HCT116 (cell line): ENCODE measurements at regions not wholly inside any gene's neighbourhood (a gene's known extent, or its start where the extent isn't known, plus 50 kb on each side); places are given as distances from the start of the nearest gene placed in this dataset.

Source experiments
- ATAC-seq: fragments of 200-7000 bp; cut with Tn5 transposase; 2 replicates; pipeline ENCODE4 v1.9.1; 2020; ENCODE audit warnings: mild to moderate bottlenecking, moderate library complexity
- BruUV-seq: library from RNA; stranded (reverse); fragments of 400-500 nt; replicated peaks from 2 replicates; lab custom pipeline; 2021; lab: Mats Ljungman, UMichigan
- CTCF ChIA-PET: fragments of 300-600 bp; sonication (Branson Sonifier 250); formaldehyde crosslinking; loops from one replicate; lab custom pipeline; 2021; ENCODE audit warnings: antibody characterized with exemption; lab: Charles Lee
- POLR2A ChIA-PET: fragments of 300-600, 350-600 bp; sonication (Branson Sonifier 250); formaldehyde crosslinking; loops from one replicate; lab custom pipeline; 2021; ENCODE audit warnings: antibody characterized with exemption; lab: Charles Lee
- RAD21 ChIA-PET, 2 experiments: fragments of 300-600 bp; sonication (Branson Sonifier 250); formaldehyde crosslinking; loops; one replicate each; lab custom pipeline; 2023; ENCODE audit warnings: low total read pairs in 2 of 2; ENCODE audit not compliant: uncharacterized antibody in 2 of 2, unreplicated experiment in 2 of 2, low non-redundant PET in 1 of 2; lab: Charles Lee
- DNase-seq: peaks from one replicate; pipeline ENCODE4 v3.0.0-alpha.2; 2010; ENCODE audit warnings: low read depth, low spot score
- H2AFZ ChIP-seq: fragments of 200-600 bp; shearing (Covaris generic), sonication (generic); 2 replicates; pipeline ENCODE4 v1.6.1; 2017; ENCODE audit warnings: low read depth, mixed run types, mixed read lengths, antibody characterized with exemption, low read length; ENCODE audit not compliant: poor library complexity, severe bottlenecking
- H3K27ac ChIP-seq: 2 replicates; pipeline ENCODE4 v1.5.1; 2012; ENCODE audit warnings: low read depth, low read length
- H3K27me3 ChIP-seq: fragments of 200-600 bp; sonication (generic); 2 replicates; pipeline ENCODE4 v1.6.1; 2016; ENCODE audit warnings: mixed run types, low read length, mixed read lengths; ENCODE audit not compliant: insufficient read depth
- H3K36me3 ChIP-seq, 2 experiments: fragments of 200-500 bp in 1 of 2; fragments of 200-600 bp in 1 of 2; sonication (Bioruptor generic) in 1 of 2; sonication (generic) in 1 of 2; 2 replicates each; pipeline versions ENCODE4 v1.5.1 to v1.6.1; 2014 to 2016; ENCODE audit warnings: low read length in 2 of 2, inconsistent platforms in 1 of 2, mixed read lengths in 1 of 2, mixed run types in 1 of 2; ENCODE audit not compliant: insufficient read depth in 2 of 2, control insufficient read depth in 1 of 2
- H3K4me1 ChIP-seq, 2 experiments: fragments of 200-600 bp in 1 of 2; sonication (generic) in 1 of 2; 2 replicates each; pipeline versions ENCODE4 v1.5.1 to v1.6.1; 2012 to 2017; ENCODE audit warnings: low read length in 2 of 2, inconsistent platforms in 1 of 2, mild to moderate bottlenecking in 1 of 2, mixed read lengths in 1 of 2, mixed run types in 1 of 2, moderate library complexity in 1 of 2; ENCODE audit not compliant: insufficient read depth in 2 of 2, control insufficient read depth in 1 of 2
- H3K4me2 ChIP-seq: fragments of 200-600 bp; sonication (generic); 2 replicates; pipeline ENCODE4 v1.6.1; 2017; ENCODE audit warnings: mixed run types, low read length, mixed read lengths
- H3K4me3 ChIP-seq, 2 experiments: fragments of 200-600 bp in 1 of 2; sonication (generic) in 1 of 2; replicated peaks in 1 of 2; 2 replicates each; pipeline ENCODE4 v1.5.1; 2011 to 2016; ENCODE audit warnings: low read length in 2 of 2, control low read depth in 1 of 2, low read depth in 1 of 2, mild to moderate bottlenecking in 1 of 2, mixed read lengths in 1 of 2, mixed run types in 1 of 2
- H3K79me2 ChIP-seq: fragments of 200-600 bp; sonication (generic); 2 replicates; pipeline ENCODE4 v1.6.1; 2017; ENCODE audit warnings: mild to moderate bottlenecking, mixed run types, low read length, moderate library complexity, mixed read lengths; ENCODE audit not compliant: insufficient read depth
- H3K9ac ChIP-seq: fragments of 200-600 bp; sonication (generic); 2 replicates; pipeline ENCODE4 v1.6.1; 2016; ENCODE audit warnings: low read length, mixed read lengths
- H3K9me2 ChIP-seq: fragments of 200-600 bp; sonication (generic), shearing (Covaris generic); 2 replicates; pipeline ENCODE4 v1.6.1; 2017; ENCODE audit warnings: mixed run types, mild to moderate bottlenecking, moderate library complexity; ENCODE audit not compliant: insufficient read depth
- H3K9me3 ChIP-seq, 2 experiments: fragments of 200-500 bp in 1 of 2; fragments of 200-600 bp in 1 of 2; sonication (Bioruptor generic) in 1 of 2; sonication (generic) in 1 of 2; 2 replicates each; pipeline ENCODE4 v1.6.1; 2014 to 2017; ENCODE audit warnings: low read length in 2 of 2, mixed read lengths in 2 of 2, inconsistent platforms in 1 of 2, low read depth in 1 of 2, mild to moderate bottlenecking in 1 of 2, mixed run types in 1 of 2, moderate library complexity in 1 of 2; ENCODE audit not compliant: control insufficient read depth in 1 of 2, insufficient read depth in 1 of 2
- H4K20me1 ChIP-seq: fragments of 200-600 bp; sonication (generic), shearing (Covaris generic); 2 replicates; pipeline ENCODE4 v1.6.1; 2017; ENCODE audit warnings: mixed run types, mild to moderate bottlenecking, moderate library complexity; ENCODE audit not compliant: insufficient read depth
- ATF3 ChIP-seq: IDR thresholded peaks from 2 replicates; pipeline ENCODE4 v1.6.1; 2012
- CEBPB ChIP-seq: IDR thresholded peaks from 2 replicates; pipeline ENCODE4 v1.6.1; 2012; ENCODE audit warnings: low read depth
- EGR1 ChIP-seq: IDR thresholded peaks from 2 replicates; pipeline ENCODE4 v1.6.1; 2012; ENCODE audit warnings: low read depth
- EZH2 ChIP-seq: fragments of 200-600 bp; sonication (generic); IDR thresholded peaks from 2 replicates; pipeline ENCODE4 v1.6.1; 2017; ENCODE audit warnings: antibody characterized with exemption, mixed run types
- EZH2phosphoT487 ChIP-seq: fragments of 200-600 bp; IDR thresholded peaks from 2 replicates; pipeline ENCODE4 v1.6.1; 2018; ENCODE audit warnings: antibody characterized with exemption, borderline replicate concordance
- FOSL1 ChIP-seq: IDR thresholded peaks from 2 replicates; pipeline ENCODE4 v1.6.1; 2012; ENCODE audit warnings: low read depth
- POLR2A ChIP-seq: IDR thresholded peaks from 2 replicates; pipeline ENCODE4 v1.7.0; 2011; ENCODE audit warnings: borderline replicate concordance; ENCODE audit not compliant: insufficient read depth, insufficient read length; ENCODE audit errors: extremely low read depth
- POLR2AphosphoS5 ChIP-seq: IDR thresholded peaks from 2 replicates; pipeline ENCODE4 v1.6.1; 2011; ENCODE audit warnings: mild to moderate bottlenecking, low read depth, low read length, moderate library complexity
- RAD21 ChIP-seq: IDR thresholded peaks from 2 replicates; pipeline ENCODE4 v1.6.1; 2012; ENCODE audit warnings: low read depth, mild to moderate bottlenecking
- SIN3A ChIP-seq: IDR thresholded peaks from 2 replicates; pipeline ENCODE4 v1.6.1; 2012; ENCODE audit warnings: low read depth
- SP1 ChIP-seq: IDR thresholded peaks from 2 replicates; pipeline ENCODE4 v1.6.1; 2012; ENCODE audit warnings: low read depth
- SRF ChIP-seq: IDR thresholded peaks from 2 replicates; pipeline ENCODE4 v1.6.1; 2012; ENCODE audit warnings: low read depth
- TCF7L2 ChIP-seq: IDR thresholded peaks from 2 replicates; pipeline ENCODE4 v1.7.0; 2011; ENCODE audit warnings: borderline replicate concordance, inconsistent platforms; ENCODE audit not compliant: insufficient read depth, insufficient read length; ENCODE audit errors: extremely low read depth
- YY1 ChIP-seq: IDR thresholded peaks from 2 replicates; pipeline ENCODE4 v1.6.1; 2011; ENCODE audit warnings: low read length, low read depth, moderate library complexity, mild to moderate bottlenecking; ENCODE audit not compliant: insufficient replicate concordance; ENCODE audit errors: extremely low read depth
- ZFX ChIP-seq: fragments of 450-650 bp; IDR thresholded peaks from 2 replicates; pipeline ENCODE4 v1.6.1; 2017
- ZNF274 ChIP-seq: fragments of 200-500 bp; sonication (Bioruptor generic); IDR thresholded peaks from 2 replicates; pipeline ENCODE4 v1.6.1; 2014; ENCODE audit warnings: mild to moderate bottlenecking, low read depth, low read length, inconsistent platforms
- intact Hi-C: fragments of 100-400 bp; cut with micrococcal nuclease; formaldehyde crosslinking; loops from 2 replicates; pipeline ENCODE4 v1.10.0; 2022
- TF ChIP-seq, protein P1 (sequence below), 3 experiments: fragments of 200-600 bp in 1 of 3; sonication (generic) in 1 of 3; IDR thresholded peaks in 2 of 3; conservative IDR thresholded peaks in 1 of 3; 2 replicates each; pipeline ENCODE4 v1.5.1; 2012 to 2017; ENCODE audit warnings: low read depth in 2 of 3, low read length in 2 of 3, antibody characterized with exemption in 1 of 3, borderline replicate concordance in 1 of 3, control low read depth in 1 of 3, mild to moderate bottlenecking in 1 of 3, mixed read lengths in 1 of 3, mixed run types in 1 of 3, moderate library complexity in 1 of 3; ENCODE audit not compliant: insufficient read depth in 1 of 3

DNA sequence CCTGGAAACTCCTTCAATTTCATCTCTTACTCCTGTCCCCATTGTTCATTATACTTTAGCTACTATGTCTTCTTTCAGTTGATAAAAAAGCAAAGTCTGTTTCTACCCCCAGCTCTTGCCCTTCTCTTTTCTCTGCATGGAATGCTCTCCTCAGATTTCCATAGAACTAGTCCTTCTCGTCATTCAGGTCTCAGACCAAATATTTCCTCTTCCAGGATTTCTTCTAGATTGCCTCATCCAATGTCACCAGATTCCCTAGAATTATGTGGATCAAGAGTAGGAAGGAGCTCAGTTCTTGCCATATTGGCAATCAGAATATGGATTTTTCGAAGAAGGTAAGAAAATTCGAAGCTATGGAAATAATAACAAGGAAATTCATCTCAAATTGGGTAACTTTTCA is 176.1 kb downstream of the GABRG2 start:
- no peaks in the 10 kb centered on the region for H3K9me2 ChIP-seq
- H3K4me2 ChIP-seq = no peak overlapping the region
- no peak overlapping the region for H3K9ac ChIP-seq
- intact Hi-C loops = no loop called here
- H3K4me1 ChIP-seq = no peaks in the 10 kb centered on the region
- no peak overlapping the region for H3K27ac ChIP-seq
- DNase-seq (no peak), ATAC-seq (no peak)
- no peak overlapping the region for H2AFZ ChIP-seq
- CTCF ChIA-PET = no interaction called here
- RAD21 ChIA-PET = no interaction called here
- H3K9me3 ChIP-seq = no peaks in the 10 kb centered on the region; a peak in 1 of 4 replicates
- H3K27me3 ChIP-seq = no peaks in the 10 kb centered on the region
- POLR2A ChIA-PET = no interaction called here
- no peaks in the 10 kb centered on the region for H3K36me3 ChIP-seq
- no peaks in the 10 kb centered on the region for H3K79me2 ChIP-seq
- no peak overlapping the region for H3K4me3 ChIP-seq
- TF ChIP-seq, protein P1, sequence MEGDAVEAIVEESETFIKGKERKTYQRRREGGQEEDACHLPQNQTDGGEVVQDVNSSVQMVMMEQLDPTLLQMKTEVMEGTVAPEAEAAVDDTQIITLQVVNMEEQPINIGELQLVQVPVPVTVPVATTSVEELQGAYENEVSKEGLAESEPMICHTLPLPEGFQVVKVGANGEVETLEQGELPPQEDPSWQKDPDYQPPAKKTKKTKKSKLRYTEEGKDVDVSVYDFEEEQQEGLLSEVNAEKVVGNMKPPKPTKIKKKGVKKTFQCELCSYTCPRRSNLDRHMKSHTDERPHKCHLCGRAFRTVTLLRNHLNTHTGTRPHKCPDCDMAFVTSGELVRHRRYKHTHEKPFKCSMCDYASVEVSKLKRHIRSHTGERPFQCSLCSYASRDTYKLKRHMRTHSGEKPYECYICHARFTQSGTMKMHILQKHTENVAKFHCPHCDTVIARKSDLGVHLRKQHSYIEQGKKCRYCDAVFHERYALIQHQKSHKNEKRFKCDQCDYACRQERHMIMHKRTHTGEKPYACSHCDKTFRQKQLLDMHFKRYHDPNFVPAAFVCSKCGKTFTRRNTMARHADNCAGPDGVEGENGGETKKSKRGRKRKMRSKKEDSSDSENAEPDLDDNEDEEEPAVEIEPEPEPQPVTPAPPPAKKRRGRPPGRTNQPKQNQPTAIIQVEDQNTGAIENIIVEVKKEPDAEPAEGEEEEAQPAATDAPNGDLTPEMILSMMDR (IDR thresholded peaks at IDR 0.05 in 2 of 3, conservative IDR thresholded peaks at IDR 0.05 in 1 of 3; ENCODE audit: borderline replicate concordance in 1 of 3, insufficient read depth in 1 of 3, low read depth in 2 of 3, low read length in 2 of 3) = no peak
- no peak for TF ChIP-seq CEBPB
- TF ChIP-seq POLR2AphosphoS5 = no peak
- TF ChIP-seq ATF3 = no peak
- no peak for TF ChIP-seq TCF7L2
- no peak for TF ChIP-seq EZH2
- no peak for TF ChIP-seq SRF
- no peak for TF ChIP-seq RAD21
- TF ChIP-seq EGR1 = no peak
- no peak for TF ChIP-seq POLR2A
- no peak for TF ChIP-seq YY1
- no peak for TF ChIP-seq SP1
- no peak for TF ChIP-seq FOSL1
- no peak for TF ChIP-seq SIN3A
- TF ChIP-seq ZFX = no peak
- no peak for TF ChIP-seq EZH2phosphoT487
- TF ChIP-seq ZNF274 = no peak
- TF ChIP-seq, all 23 proteins: peak for 0
- no peaks in the 10 kb centered on the region for H4K20me1 ChIP-seq
- no TSS peak for BruUV-seq
